NCI-H82 (cell line): ENCODE measurements at regions not wholly inside any gene's neighbourhood (a gene's known extent, or its start where the extent isn't known, plus 50 kb on each side); places are given as distances from the start of the nearest gene placed in this dataset.

Source experiments
- DNase-seq: peaks from one replicate; lab custom pipeline; 2025; lab: John Stamatoyannopoulos, UW

DNA sequence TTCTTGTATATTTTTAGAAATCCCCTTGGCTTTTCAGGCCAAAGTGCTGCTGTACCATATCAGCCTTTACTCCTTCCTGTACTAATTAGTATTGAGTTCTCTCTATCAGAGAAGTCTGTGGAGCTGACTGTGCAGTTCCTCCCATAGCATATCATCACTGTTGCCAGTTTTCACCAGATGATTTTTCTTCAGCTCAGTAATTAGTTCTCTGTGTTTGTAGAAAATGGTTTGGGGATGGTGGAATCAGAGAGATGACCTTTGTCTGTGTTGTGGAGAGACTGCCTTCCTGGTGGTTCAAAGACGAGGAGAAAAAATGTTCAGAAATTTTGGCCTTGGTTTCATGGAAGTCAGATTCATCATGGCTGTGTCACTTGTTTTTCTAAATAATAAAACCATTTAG is 227.5 kb upstream of the ACTBL2 start:
- DNase-seq, result no peak

DNA sequence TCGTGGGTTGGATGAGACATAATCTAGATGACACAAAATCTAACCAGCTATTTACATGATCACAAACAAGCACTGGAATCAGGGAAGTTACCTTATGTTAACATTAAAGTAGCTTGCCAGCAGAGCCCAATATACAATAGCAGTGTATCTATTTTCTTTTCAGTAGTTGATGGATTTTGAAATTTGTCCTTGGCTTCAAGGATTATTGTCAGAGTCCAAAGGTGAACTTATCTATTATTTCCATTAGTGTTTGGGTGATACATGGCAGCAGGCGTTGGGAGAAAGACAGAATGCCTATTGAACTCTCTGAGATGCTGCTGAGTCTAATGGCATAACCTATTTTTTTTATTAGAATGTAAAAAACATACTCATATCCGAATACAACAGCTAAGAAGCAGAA is 223.2 kb upstream of the ACTBL2 start:
- no peak for DNase-seq

DNA sequence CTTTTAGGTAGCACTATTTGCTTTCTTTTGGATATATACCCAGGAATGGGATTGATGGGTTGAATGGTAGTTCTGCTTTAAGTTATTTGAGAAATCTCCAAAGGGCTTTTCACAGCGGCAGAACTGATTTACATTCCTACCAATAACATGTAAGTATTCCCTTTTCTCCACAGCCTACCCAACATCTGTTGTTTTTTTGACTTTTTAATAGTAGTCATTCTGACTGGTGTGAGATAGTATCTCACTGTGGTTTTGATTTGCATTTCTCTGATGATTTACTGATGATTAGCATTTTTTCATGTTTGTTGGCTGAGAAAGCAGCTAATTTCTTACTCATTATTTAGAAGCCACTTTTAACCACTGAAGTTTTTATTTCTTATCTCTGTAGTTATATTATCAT is 221.1 kb upstream of the ACTBL2 start:
- DNase-seq, result no peak

DNA sequence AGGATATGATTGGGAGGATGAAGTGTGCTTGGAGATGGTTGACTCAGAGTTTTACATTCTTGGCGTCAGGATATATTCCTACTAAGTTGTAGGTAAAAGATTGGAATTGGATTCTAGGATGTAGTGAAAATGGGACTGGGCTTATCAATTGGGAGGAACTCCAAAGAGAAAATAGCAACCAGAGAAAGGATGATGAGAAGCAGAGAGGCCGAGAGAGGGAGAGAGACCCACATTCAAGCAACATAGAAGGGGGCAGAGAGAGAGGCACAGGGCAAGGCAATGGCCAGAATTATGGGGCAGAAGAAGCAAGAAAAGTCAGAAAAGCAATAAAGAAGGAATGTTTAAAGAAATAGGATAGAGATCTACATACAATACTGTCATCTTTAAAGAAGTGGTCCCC is 217.9 kb upstream of the ACTBL2 start:
- DNase-seq, result no peak

DNA sequence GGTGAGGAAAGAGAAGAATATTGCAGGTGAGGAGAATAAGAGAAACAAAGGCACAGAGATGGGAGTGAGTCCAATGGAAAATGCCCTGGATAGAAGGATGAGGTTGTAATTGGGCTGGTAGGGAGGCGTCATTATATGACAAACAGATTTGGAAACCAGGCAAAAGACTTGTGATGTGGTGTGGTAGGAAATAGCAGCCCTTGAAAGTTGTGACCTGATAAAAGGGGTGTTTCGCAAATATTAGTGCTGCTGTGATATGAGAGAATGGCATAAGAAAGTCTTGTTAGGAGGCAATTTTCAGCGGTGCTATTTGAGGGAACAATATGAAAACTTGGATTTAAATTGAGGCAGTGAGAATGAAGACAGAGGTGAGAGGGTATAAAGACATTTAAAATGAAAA is 217.5 kb upstream of the ACTBL2 start:
- DNase-seq, result no peak

DNA sequence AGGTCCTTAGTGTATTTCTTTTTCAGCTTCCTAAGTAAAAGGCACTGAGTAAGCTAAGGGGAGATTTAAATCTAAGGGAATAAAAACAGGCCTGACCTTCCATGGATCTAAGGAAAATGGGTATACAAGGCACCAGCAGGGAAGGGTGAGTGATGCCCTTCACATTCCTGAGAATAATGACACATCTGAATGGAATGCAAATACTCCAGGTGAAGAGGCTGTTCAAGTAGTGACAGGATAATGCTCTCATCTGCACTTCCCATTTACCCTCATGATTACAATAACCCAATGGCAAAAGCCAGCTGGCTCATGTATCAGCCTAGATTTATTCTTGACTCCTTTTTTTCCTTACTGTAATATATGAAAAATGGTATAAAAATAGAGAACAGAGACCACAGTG is 216.2 kb upstream of the ACTBL2 start:
- no peak for DNase-seq

DNA sequence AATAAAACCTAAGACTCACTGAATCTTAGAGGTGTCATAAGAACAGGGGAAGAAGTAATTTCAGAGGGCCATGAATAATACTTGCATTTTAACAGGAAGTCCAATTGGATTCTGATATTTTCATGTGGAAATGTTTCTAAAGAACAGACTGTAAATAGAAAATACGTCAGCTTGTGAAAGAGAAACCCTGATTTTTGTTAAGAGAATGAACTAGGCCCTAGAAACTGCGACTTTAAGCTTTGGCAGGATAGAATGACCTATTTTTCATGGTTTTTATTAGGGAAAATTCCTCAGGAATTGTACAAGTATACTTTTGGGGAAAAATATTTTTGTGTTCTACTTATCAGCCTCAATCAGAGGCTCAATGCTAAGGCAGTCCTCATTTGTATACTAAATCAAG is 215.5 kb upstream of the ACTBL2 start:
- no peak for DNase-seq

DNA sequence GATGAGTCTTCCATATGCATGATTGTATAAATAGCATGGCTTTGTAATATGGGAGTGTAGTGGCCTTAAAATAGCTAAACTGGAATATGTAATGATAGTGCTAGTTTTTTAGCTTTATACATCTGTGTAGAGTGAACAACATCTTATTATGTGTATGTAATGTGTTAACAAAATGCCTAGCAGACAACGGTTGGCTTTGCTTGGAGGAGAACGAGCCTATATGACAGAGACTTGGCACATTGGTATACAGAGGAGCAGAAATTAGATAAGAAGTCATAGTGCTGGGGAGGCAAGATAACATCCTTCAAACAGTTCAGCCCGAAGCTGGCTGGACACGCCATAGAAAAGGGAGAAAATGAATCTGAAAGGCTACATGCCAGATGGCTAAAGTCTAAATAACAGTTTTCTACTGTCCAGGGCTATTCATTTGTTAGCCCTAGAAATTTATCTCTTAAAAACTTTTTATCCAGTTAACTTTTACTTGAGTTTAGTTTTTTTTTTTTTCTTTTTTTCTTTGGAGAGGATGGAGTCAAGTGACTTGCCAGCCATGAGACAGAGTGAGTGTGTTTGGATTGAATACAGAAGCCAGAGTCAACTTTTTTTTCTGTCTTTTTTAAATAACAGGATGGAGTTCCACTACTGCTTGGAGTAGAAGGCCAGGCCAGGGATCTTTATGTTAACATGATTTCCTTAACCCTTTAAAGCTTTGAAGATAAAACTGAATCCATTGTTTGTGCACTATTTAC is 214.4 kb upstream of the ACTBL2 start:
- no peak for DNase-seq

DNA sequence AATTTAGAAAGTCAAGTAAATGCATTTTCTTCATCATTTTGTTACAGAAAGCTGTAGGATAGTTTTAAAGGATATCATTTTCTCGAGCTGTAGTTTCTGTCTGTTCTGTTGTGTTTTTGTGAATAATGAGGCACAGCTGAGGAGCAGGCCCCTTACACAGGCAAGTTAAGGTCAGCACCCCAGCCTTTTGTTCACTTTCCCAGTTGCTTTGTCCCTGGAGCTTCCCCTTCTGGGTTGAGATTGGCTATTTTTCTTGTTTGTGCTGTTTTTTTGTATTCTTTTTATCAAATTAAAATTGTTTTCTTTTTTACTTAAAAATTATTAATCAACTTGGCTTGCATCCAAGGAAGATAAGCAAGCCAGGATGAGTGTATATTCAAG is 213.8 kb upstream of the ACTBL2 start:
- no peak for DNase-seq

DNA sequence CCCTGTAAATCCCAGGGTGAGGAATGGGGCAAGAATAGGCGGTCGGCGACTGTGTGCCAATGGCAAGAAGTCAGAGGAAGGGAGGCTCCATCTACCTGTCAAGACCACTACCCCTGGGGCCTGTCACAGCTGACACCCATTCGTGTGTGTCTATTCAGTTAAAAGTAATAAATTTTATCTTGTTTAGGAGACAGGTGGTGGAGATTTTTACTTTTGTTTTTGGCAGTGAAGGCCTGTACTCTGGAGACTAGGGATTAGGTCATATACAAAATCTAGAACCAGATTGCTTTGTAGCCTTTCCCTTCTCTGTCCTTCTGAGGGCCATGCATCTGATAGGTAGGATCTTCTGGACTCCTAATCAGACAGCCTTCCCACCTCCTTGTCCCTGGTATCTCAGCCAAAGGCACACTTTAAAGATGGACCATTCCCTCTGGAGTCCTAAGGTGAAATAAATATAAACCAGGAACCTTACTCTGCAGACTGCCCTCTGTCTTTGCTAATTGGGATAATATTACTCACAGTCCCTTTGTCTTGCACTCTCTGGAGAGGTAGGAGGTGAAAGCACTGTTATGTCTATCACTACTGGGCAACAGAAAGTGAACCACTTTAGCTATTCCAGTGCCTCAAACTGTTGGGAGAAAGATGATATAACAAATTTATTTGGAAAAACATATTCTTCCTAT is 213.2 kb upstream of the ACTBL2 start:
- no peak for DNase-seq

DNA sequence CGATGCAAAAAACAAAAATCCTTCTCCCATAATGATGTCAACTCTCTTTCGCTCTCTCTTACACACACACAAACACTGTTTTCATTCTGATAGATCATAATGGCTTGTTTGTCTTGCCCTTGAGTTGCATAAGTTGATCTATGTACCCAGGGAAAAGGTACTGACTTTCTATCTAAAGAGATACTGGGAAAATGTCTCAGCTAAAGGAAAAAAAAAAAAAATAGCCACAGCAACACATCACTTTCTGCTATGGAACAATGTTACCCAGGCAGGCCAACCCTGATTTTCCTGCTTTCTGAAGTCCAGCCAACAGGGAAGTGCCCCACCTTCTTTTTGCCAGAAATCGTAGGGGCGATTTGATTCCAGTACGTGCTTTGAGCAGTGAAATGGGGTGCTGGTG is 212.6 kb upstream of the ACTBL2 start:
- DNase-seq, result no peak

DNA sequence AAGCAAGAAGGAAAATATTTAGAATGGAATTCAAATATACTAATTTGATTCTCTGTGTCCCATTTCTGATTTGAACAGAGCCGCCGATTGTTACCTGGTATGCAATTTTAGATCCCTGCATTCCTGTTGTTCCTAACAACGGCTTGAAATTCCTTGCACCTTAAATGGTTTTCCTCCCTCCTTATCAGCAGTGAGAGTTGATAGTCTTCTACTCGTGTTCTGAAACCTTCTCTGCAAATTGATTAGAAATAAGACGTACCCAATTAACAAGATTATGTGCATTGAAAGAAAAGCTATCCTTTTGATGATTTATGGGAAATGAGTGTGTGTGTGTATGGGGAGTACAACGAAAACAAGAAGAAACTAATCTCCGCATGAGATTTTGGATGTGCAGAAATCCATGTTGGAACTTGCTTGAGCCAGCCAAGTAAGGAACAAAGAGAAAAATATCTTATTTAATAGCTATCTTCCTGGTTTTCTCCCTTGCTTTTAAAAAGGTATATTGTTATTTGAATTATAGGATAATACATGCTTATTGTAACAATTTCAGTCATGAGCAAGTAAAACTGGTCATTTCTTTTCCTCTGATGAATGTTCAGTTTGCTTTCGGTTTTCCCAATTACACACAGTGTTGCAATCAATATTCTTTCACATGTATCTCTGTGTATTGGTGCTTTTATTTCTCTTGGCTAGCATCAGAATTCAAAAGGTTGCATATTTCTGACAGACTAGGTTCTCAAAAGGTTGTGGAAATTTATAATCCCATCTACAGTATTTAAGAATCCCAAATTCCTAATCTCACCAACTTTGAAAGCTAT is 211.1 kb upstream of the ACTBL2 start:
- no peak for DNase-seq

DNA sequence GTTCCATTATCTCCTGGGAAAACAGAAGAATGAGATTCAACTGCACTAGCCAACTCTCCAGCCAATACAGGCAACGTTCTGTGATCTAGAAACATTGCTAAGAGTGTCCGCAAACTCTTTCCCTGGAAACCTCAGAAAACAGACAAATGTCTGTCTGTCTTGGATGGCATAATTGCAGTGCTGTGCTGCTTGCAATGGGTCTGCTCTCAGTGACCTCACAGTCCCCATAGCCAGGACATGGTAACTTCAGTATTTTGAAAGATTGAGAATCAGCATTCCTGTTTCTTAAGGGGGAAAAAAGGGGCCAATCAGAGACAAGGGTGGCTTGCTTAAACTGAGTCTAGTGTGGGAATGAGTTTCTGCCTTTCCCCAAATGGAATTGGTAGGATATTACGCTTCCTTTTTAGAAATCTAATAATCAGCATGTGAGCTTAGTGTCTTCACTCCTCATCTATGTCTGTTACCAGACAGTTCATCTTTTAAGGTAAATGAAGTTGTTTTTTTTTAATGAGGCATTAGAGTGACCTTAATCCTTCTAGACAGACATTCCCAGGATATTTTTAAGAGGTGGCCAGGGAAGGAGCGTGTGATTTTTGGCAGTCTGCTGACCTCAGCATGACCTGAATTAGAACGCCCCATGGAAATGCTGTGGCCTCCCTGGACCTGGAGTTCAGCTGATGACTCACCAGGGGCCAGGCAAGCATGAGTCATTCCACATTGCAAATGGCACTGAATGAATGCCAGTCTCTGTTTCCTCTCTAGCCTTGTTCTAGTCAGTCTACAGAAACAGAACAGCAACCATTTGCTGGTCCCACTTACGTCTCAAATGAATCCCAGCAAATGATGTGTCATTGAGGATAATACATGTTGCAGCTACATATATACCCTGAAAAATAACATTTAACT is 210.2 kb upstream of the ACTBL2 start:
- DNase-seq, result no peak

DNA sequence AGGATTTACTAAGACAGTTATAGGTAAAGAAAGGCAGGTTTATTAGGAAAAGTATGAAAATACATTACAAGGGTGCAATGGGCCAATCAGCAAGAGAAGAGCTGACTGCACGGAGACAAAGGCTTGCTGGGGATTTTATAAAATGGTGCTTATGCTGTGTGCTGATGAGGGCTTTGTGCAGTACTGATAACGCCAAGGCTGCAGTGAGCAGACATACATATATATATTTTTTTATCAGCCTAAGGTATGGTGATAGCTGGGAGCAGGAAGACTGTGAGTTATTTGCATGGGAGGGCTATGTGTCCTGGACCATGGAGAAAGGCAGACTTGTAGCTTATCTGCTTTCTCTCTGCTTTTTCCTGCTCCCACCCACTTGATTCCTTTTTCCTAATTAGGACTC is 208.1 kb upstream of the ACTBL2 start:
- no peak for DNase-seq

DNA sequence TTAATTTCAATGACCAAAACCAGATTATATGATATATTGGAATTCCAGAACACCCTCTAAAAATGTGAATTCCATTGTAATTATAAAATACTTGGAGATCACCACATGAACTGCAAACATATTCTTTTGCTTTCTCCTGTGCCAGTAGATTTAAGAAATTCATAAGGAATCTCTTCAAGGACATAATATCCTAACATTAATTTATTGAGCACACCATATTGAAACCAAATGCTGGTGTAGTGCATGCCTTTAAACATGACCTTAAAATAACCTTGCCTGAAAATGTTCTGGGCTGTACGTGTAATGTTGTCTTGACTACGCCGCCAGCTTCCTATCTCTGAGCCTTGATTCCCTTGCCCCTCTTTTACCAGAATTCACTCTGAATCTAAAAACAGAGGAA is 205.0 kb upstream of the ACTBL2 start:
- no peak for DNase-seq

DNA sequence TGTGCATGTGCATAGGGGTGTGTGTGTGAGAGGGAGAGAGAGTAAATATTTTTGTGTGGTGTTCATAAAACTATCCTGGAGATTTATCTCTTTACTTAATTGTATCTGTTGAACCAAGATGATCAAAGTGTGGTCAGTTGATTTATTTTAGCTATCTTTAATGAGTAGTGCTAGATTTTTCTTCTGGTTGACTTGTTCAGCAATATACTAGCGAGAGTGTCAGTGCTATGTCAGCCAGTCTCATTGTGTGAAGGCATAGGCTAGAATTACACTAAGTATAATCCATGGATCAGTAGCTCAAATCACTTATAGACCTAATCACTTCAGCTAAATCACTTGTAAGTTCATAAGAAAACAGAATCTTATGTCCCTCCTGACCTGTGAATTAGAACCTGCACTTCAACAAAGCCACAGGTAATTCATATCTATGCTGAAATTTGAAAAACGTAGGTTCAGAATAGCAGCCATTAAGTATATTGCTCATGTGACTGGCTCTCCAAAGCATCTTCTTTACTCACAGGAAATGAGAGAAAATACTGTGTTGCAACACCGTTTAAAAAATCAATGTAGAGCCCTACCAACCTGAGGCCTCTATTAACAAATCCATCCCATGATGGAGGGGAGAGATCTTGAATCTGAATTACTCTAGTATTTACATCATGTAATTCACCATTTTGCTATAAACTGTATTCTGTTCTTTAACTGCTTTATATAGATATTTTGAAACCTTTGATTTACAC is 203.1 kb upstream of the ACTBL2 start:
- peak; percentile 78 for DNase-seq

DNA sequence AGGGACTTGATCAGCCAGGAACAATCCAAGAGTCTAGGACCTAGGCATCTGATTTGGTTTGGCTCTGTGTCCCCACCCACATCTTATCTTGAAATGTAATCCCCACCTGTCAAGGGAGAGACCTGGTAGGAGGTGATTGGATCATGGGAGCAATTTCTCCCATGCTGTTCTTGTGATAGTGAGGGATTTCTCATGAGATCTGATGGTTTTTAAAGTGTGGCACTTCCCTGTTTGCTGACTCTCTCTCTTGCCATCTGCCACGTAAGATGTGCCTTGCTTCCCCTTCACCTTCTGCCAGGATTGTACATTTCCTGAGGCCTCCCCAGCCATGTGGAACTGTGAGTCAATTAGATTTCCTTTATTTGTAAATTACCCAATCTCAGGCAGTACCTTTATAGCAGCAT is 201.7 kb upstream of the ACTBL2 start:
- DNase-seq, result peak; percentile 57

DNA sequence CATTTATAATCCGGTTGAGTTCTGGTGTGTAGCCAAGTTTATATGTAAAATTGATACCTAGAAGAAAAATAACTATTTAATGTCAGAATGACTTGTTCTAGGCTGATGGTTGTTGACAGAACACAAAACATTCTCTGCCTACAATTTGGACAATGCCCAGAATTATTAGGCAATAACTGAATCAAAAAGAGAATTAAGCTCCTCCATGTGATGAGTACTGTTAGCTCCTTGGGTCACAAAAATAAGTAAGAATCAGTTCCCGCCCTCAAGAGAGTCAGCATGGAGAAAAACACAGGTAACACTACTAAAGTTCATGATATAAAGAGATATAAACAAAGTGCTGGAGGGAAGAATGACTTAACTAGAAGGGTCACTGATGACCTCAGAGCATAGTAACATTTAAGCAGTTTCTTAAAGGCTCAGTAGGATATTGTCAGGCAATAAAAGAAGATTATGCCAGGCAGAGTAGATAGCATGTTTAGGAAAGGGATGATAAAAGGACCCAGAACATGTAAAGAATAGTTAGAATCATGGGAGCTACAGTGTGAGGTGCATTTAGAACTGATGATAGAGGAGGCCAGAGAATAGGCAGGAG is 200.5 kb upstream of the ACTBL2 start:
- no peak for DNase-seq

DNA sequence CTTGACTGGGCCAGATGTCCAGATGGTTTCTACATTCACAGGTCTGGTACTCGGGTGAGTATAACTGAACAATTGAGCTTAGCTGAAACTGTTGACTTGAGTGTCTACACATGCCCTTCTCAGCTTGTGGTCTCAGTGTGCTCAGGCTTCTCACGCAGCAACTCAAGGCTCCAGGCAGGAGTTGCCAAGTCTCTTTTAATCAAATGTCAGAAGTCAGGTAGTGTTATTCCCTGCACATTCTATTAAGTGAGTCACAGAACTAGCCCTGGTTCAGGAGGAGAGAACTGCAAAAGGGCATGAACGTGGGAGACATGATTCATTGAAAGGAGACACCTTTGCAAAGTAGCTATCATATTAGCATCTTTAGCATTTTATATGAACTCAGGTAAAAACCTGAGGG is 199.3 kb upstream of the ACTBL2 start:
- DNase-seq, result no peak

DNA sequence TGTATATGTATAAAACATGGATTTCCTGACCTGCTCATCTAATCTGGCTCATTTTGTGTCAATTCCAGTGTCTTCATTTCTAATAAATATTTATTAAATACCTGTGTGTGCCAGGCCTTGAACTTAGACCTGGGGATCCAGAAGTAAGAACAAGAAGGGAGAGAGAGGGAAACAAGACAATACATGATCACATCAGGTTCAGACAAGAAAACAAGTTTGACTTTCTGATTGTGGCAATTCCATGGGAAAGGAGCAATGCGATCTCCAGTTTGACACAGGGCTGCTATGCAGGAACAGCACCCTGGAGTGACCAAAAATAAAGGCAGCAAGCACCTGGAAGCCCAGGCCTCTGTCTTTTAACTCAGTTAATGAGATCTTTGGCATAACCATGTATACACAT is 198.1 kb upstream of the ACTBL2 start:
- DNase-seq, result no peak

DNA sequence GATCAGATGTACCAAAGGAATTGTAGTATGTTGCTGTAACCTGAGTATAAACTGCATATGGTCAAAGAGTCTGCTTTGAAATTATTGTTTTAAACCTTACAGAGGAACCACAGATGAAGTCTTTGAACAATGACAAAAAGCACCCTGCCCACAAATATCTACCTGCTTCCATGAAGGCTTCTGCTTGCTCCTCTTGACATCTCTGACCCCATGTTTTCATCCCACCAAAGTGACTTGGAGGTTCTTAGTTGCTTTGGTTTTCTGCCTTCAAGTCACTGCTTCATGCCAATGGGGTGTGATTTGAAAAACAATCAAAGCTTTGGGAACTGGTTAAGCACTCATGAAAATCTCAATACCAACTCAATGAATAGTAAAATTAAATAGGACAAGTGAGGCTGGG is 194.6 kb upstream of the ACTBL2 start:
- no peak for DNase-seq
